ENCODE measurements at regions not wholly inside any gene's neighbourhood (a gene's known extent, or its start where the extent isn't known, plus 50 kb on each side); places are given as distances from the start of the nearest gene placed in this dataset.

DNA sequence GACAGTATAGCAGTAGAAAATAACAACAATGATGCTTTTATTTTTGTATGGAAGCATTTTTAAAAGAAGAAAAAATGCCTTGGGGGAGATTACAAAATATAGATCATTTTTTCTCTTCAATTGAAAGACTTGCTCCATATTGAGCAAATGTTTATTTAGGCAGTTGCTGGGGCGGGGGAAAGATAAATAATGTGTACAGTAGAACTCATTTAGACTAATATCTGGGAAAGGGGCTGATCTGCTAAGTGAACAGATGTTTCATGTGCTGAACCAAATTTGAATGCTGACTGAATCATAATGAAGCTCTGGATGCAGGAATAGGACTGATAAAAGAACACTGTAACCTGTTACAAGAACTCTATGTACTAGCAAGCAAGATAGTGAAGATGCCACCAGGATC lies 457.1 kb upstream of the TENM4 start:
- TF ChIP-seq, protein P1, sequence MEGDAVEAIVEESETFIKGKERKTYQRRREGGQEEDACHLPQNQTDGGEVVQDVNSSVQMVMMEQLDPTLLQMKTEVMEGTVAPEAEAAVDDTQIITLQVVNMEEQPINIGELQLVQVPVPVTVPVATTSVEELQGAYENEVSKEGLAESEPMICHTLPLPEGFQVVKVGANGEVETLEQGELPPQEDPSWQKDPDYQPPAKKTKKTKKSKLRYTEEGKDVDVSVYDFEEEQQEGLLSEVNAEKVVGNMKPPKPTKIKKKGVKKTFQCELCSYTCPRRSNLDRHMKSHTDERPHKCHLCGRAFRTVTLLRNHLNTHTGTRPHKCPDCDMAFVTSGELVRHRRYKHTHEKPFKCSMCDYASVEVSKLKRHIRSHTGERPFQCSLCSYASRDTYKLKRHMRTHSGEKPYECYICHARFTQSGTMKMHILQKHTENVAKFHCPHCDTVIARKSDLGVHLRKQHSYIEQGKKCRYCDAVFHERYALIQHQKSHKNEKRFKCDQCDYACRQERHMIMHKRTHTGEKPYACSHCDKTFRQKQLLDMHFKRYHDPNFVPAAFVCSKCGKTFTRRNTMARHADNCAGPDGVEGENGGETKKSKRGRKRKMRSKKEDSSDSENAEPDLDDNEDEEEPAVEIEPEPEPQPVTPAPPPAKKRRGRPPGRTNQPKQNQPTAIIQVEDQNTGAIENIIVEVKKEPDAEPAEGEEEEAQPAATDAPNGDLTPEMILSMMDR (conservative IDR thresholded peaks at IDR 0.05; ENCODE audit: low read depth, low read length) = no peak
- TF ChIP-seq EZH2 (IDR thresholded peaks at IDR 0.05; ENCODE audit: low read length, unreplicated experiment) = no peak

Data from PC-3 (cell line).